Stimulated activated CD8-positive, alpha-beta memory T cell treated with anti-CD3 and anti-CD28 coated beads, Interleukin-7, amount 100 ng/mL, for 4 hours (primary cell): ENCODE measurements at regions not wholly inside any gene's neighbourhood (a gene's known extent, or its start where the extent isn't known, plus 50 kb on each side); places are given as distances from the start of the nearest gene placed in this dataset.

Experiments
- DNase-seq, 2 donors: peaks; one replicate each; pipeline ENCODE4 v3.0.0-alpha.2; 2020; ENCODE audit warnings: low read depth in 2 of 2

- DNase-seq = no peak
Measured at GRCh38 chr1:30514137-30514654, 209.2 kb downstream of the MATN1 start.

DNA sequence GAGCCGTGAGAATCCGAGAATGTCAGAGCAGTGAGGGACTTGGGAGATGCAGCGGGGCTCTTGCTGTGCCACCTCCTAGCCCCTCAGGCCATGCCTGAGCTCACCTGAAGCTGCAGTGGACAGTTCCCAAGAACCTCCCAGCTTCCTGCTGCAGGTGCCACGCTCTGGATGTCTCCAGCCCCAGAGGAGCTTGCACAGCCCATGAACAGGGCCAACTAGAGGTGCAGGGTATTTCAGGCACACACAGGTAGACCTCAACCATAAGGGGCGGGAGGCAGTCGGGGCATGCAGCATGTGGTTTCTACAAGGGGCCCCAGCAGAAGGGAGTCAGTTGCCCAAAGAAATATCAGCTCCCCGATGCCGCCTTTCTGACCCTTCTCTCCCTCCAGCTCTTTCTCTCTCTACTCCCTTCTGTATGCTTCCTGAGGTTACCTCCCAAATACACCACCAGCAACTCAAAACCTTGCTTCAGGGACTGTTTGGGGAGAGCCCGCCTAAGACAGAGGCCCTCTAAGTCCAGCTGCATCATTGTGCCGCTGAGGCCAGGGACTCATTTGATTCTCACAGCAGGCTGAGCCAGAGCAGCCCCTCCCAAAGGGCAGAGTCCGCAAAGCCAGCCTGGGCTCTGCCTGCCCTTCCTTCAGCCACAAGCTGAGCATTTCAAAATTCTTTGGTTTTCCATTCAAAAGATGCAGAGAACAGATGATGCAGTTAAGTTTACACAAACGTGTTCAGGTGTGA, 209.8 kb downstream of the MATN1 start:
- DNase-seq = no peak

- DNase-seq = no peak
Measured at GRCh38 chr1:30512914-30513265, 210.5 kb downstream of the MATN1 start.

DNA sequence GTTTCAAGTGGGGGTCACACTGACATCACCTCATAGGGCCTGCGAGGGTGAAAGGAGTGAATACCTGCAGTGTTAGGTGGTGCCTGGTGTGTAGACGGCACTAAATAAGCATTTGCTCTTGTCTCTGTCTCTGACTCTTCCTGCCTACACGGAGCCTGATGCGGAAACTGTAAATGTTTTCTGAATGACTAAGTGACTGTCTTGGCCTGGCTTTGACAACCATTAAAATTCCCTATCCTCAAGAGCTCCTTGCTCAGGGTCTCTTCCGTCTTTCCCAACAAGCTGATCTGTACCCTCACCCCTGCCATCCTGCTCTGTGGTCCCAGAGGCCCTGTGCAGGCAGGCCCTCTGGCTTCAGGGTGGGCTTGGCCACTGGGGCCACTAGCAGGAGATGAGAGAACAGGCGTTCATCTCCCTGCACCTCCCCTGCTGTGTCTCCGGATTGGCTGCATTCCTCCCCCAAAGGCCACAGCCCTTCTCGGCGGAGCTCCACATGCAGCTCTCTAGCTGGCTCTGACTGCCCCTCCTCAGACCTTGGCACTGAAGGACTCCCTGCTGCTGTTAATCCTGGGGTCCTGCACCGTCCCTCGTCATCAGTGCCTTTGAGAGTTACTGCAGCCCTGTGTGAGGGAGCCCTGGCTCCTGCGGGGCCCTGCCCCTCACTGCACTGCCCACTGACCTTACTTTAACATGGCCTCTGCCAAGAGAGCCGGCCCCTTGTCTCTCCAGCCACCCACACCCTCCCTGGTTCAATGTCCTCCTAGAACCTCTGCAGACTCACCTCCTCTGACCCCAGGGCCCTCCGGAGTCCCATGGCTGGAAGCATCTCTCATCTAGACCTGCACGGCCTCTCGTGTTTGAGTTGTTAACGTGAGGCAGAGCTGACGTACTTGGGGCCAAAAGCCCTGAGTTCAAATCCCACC, 211.1 kb downstream of the MATN1 start:
- no peak for DNase-seq

DNA sequence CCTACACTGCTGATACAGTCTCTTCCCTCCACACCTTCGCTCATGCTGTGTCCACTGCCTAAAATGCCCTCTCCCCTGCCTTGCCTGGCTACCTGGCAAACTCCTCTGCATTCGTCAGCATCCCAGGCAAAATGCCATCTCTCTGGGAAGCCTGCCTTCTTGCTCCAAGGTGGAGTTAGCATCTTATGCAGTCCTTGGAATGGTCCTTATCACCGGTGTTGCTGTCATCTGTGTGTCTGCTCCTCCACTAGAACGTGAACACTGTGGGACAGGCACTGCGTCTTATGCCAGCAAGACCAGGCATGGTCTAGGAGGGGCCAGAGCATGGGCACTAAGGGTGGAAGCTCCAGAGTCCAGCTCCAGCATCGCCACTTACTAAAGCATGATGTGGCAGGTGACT, 211.8 kb downstream of the MATN1 start:
- no peak for DNase-seq

DNA sequence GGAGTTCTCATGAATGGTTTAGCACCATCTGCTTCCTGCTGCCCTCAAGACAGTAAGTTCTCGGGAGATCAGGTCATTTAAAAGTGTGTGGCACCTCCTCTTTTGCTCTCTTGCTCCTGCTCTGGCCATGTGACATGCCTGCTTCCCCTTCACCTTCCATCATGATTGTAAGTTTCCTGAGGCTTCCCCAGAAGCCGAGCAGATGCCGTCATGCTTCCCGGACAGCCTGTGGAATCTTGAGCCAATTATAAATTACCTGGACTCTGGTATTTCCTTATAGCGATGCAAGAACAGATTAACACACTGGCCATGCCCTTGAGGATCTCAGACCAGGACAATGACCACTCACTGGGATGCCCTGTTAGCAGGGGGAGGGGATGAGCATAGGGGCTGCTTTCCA, 212.3 kb downstream of the MATN1 start:
- DNase-seq = no peak

GRCh38 chr1:30509670-30510069, 213.7 kb downstream of the MATN1 start:
- DNase-seq = no peak

GRCh38 chr1:30508611-30509010, 214.8 kb downstream of the MATN1 start:
- no peak for DNase-seq

GRCh38 chr1:30508175-30508448, 215.3 kb downstream of the MATN1 start:
- DNase-seq = no peak

- DNase-seq = no peak
Measured at GRCh38 chr1:30507401-30508174, 215.8 kb downstream of the MATN1 start.

GRCh38 chr1:30507016-30507312, 216.4 kb downstream of the MATN1 start:
- DNase-seq = no peak

DNA sequence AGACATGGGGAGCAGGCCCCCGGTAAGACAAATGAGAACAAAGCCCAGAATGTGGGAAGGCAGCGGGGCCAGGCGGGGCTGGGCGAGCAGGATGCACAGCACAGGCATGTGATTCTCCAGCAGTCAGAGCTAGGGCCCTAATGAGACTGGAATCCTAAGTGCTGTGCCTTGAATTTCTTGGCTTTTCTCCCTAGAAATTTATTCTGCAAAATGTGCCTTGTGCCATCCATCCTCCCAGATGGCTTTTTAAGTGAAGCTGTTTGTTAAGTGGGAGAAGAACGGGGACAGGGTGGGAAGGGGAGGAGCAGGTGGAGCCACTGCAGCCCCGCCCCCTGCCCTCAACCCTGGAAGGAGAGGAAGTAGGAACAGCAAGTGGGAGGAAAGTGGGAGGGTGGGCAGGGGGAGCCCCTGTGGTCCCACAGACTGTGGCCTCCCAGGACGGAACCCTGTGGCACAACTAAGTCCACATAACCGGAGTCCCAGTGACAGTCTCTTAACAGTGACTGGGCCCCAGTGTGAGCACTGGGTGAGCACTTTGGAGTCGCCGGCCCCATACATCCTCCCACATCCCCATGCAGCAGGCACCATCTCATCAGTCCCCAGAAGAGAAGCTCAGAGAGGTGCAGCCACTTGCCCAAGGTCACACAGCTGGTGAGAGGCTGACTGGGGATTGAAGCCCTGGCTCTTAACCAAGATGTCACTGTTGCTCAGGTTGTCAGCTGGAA, 216.9 kb downstream of the MATN1 start:
- DNase-seq = no peak

DNA sequence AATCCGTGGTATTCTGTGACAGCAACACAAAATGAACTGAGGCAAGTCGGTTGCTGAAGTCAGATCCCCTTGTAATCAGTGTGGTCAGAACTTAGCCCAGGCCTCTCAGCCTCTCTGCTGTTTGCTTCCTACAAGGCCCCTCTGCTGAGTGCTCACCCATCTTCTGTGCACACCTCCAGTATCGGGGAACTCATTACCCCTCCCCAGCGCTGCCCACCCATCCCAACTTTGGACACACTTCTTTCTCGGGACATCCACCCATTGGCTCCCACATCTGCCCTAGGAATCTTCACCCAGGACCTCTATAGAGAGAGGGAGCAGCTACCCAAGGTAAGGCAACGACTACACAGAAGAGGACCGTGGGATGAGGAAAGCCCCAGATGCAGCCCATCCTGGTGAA, 217.5 kb downstream of the MATN1 start:
- DNase-seq = no peak

DNA sequence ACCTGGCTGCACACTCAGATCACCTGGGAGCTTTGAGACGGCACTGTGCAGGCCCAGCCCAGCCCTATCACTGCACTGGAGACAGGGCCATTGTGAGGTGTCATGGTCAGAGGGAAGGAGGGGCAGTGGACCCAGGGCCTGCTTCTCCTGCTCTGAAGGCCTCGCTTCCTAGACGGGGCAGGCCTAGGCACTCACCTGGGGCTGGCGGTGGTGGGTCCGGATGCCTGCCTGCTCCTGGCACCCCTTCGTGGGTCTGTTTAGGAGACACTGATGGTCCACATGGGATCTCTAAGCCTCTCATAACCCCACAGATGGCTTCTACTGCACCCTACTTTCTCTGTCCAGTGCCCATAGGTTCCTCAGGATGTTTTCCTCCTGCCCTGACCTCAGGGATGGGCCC, 230.9 kb downstream of the MATN1 start:
- DNase-seq = no peak

- DNase-seq = no peak
Measured at GRCh38 chr1:30491831-30492230, 231.6 kb downstream of the MATN1 start.

DNA sequence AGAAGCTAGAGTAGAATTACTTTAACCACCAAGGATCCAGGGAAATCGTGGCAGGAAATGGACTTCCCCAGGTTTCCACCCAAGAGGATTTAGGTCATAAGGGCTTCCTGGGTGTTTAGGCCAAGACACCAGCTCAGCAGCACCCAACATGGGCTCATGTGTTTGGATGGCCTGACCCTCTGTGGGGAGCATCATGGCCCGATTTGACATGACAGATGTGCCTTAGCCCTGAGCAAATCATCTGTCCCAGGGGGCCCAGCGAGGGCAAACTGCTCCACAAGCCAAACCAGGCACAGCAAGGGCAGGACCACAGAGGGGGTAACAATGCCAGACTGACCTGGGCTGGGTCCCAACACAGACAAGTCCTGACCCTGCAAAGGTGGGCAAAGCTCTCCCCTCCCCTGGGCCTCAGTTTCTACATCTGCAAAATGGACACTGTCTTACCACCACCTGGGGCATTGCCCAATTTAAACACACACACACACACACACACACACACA, 232.8 kb downstream of the MATN1 start:
- no peak for DNase-seq

DNA sequence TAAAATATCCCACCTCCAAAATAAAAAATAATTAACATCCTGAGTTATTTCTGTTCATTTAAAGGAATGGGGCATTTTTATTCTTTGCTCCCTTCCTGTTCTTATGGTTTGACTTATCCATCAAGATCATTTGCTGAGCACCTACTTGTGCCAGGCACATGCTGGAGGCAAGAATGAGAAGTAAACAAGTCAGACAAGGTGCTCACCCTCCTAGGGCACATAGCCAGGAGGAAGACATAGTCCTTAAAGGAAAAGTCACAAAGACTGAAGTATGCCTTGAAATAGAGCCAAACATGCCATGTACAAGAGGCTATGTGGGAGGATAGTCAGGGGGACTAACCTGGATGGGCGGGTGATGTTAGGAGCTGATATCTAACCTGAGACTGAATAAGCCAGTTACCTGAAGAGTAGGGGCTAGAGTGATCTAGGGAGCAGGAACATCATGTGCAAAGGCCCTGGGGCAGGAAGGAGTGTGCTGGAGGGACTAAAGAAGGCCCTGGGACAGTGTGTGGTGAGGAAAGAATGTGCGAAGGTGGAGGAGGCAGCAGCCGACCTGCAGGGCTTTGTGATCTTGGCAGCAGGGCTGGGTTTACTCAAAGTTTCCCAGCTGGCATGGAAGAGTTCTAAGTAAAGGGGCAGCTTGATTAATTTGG, 233.5 kb downstream of the MATN1 start:
- no peak for DNase-seq

GRCh38 chr1:30488324-30488913, 235.0 kb downstream of the MATN1 start:
- no peak for DNase-seq

DNA sequence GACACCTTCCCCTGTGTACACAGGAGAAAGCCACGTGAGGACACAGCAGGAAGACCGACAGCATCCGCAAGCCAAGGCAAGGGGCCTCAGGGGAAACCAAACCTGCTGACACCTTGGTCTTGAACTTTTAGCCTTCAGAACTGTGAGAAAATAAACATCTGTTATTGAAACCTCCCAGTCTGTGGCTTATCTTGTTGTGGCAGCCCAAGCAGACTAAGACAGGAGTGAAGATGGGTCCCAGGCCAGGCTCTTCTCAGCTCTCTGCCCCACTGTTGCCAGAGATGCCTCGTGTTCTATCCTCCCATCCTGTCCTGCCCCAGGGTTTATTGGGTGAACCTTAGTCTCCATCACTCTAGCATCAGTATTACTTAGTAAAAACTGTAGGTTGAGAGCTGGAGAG, 236.3 kb downstream of the MATN1 start:
- no peak for DNase-seq

DNA sequence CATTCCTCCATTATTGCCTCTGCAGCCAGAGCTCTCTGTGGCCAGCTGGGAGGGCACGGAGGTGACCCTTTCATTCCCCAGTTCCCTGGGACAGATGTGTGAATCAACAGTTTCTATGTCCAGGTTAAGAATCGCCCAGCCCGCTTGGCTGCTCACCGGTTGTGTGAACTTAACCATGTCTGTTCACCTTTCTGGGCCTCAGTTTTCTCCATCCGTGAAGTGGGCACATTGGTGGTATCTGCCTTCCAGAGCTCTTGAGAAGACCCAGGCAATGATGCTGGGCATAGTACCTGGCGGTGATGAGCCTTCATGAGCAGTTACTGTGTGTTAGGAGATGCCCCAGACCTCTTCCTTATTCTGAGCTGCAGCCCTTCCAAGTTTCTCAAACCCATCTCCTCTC, 238.3 kb downstream of the MATN1 start:
- no peak for DNase-seq

GRCh38 chr1:30484668-30485067, 238.7 kb downstream of the MATN1 start:
- no peak for DNase-seq
